Daoy (cell line): ENCODE measurements at regions not wholly inside any gene's neighbourhood (a gene's known extent, or its start where the extent isn't known, plus 50 kb on each side); places are given as distances from the start of the nearest gene placed in this dataset.

ENCODE experiments used
- DNase-seq: peaks from one replicate; pipeline ENCODE4 v3.0.0-alpha.2; 2015; ENCODE audit warnings: low read depth

GRCh38 chr1:57926025-57926552 is 502.2 kb upstream of the DAB1 start:
- no peak for DNase-seq

GRCh38 chr1:57925226-57925625 is 501.4 kb upstream of the DAB1 start:
- no peak for DNase-seq

GRCh38 chr1:57922130-57922529 is 498.3 kb upstream of the DAB1 start:
- DNase-seq: no peak

- DNase-seq: no peak
These were observed 492.2 kb upstream of the DAB1 start for GRCh38 chr1:57916041-57916440.

GRCh38 chr1:57911427-57911826 is 487.6 kb upstream of the DAB1 start:
- no peak for DNase-seq

GRCh38 chr1:57910782-57911181 is 486.9 kb upstream of the DAB1 start:
- no peak for DNase-seq

- DNase-seq: no peak
These were observed 486.4 kb upstream of the DAB1 start for GRCh38 chr1:57910305-57910704.

- no peak for DNase-seq
These were observed 484.5 kb upstream of the DAB1 start for GRCh38 chr1:57908147-57908890.

GRCh38 chr1:57901208-57901919 is 477.5 kb upstream of the DAB1 start:
- no peak for DNase-seq

GRCh38 chr1:57898531-57898930 is 474.7 kb upstream of the DAB1 start:
- no peak for DNase-seq

GRCh38 chr1:57897581-57897980 is 473.7 kb upstream of the DAB1 start:
- DNase-seq: no peak

GRCh38 chr1:57894315-57894714 is 470.5 kb upstream of the DAB1 start:
- peak; percentile 5 for DNase-seq

GRCh38 chr1:57889676-57890320 is 465.9 kb upstream of the DAB1 start:
- peak; percentile 50 for DNase-seq

- DNase-seq: peak; percentile 33
These were observed 464.2 kb upstream of the DAB1 start for GRCh38 chr1:57887964-57888491.

- DNase-seq: no peak
These were observed 462.5 kb upstream of the DAB1 start for GRCh38 chr1:57886376-57886775.

- DNase-seq: no peak
These were observed 459.8 kb upstream of the DAB1 start for GRCh38 chr1:57883642-57883995.

- DNase-seq: no peak
These were observed 459.2 kb upstream of the DAB1 start for GRCh38 chr1:57882934-57883641.

GRCh38 chr1:57882072-57882471 is 458.2 kb upstream of the DAB1 start:
- DNase-seq: no peak

- no peak for DNase-seq
These were observed 457.8 kb upstream of the DAB1 start for GRCh38 chr1:57881639-57882038.

- no peak for DNase-seq
These were observed 455.8 kb upstream of the DAB1 start for GRCh38 chr1:57879700-57880099.

GRCh38 chr1:57874418-57874877 is 450.6 kb upstream of the DAB1 start:
- DNase-seq: no peak

- DNase-seq: no peak
These were observed 449.1 kb upstream of the DAB1 start for GRCh38 chr1:57872913-57873312.
